Body of pancreas (tissue), 4 donors: ENCODE measurements at regions not wholly inside any gene's neighbourhood (a gene's known extent, or its start where the extent isn't known, plus 50 kb on each side); places are given as distances from the start of the nearest gene placed in this dataset.

ENCODE experiments used
- POLR2A ChIP-seq, 3 donors: fragments of 450-650 bp; IDR thresholded peaks; one replicate each; pipeline ENCODE4 v1.6.1; 2016; ENCODE audit warnings: antibody characterized with exemption in 3 of 3, mild to moderate bottlenecking in 2 of 3
- TF ChIP-seq, protein P1 (sequence below), 7 experiments: fragments of 450-650 bp in 4 of 7; fragments of 200-600 bp in 3 of 7; sonication (generic) in 3 of 7; IDR thresholded peaks; one replicate each; pipeline ENCODE4 v1.5.1; 2016 to 2019; ENCODE audit warnings: antibody characterized with exemption in 7 of 7

DNA sequence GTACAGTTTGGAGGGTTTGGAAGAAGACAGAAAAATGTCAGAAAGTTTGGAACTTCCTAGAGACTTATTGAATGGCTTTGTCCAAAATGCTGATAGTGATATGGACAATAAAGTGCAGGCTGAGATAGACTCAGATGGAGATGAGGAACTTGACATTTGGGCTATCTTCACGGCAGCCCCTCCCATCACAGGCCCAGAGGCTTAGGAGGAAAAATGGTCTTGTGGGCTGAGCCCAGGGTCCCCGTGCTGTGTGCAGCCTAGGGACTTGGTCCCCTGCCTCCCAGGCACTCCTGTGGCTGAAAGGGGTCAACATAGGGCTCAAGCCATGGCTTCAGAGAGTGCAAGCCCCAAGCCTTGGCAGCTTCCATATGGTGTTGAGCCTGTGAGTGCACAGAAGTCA, 79.0 kb downstream of the CMAS start:
- TF ChIP-seq, protein P1, sequence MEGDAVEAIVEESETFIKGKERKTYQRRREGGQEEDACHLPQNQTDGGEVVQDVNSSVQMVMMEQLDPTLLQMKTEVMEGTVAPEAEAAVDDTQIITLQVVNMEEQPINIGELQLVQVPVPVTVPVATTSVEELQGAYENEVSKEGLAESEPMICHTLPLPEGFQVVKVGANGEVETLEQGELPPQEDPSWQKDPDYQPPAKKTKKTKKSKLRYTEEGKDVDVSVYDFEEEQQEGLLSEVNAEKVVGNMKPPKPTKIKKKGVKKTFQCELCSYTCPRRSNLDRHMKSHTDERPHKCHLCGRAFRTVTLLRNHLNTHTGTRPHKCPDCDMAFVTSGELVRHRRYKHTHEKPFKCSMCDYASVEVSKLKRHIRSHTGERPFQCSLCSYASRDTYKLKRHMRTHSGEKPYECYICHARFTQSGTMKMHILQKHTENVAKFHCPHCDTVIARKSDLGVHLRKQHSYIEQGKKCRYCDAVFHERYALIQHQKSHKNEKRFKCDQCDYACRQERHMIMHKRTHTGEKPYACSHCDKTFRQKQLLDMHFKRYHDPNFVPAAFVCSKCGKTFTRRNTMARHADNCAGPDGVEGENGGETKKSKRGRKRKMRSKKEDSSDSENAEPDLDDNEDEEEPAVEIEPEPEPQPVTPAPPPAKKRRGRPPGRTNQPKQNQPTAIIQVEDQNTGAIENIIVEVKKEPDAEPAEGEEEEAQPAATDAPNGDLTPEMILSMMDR (IDR thresholded peaks at IDR 0.05) = no peak
- no peak for TF ChIP-seq POLR2A (IDR thresholded peaks at IDR 0.05)
